Nephron (organoid): ENCODE measurements at regions not wholly inside any gene's neighbourhood (a gene's known extent, or its start where the extent isn't known, plus 50 kb on each side); places are given as distances from the start of the nearest gene placed in this dataset.

Experiments used
- H3K27ac Mint-ChIP-seq, 3 experiments: 2 replicates each; pipeline ENCODE4 v1.8.0; 2020; ENCODE audit warnings: mixed read lengths in 3 of 3, mild to moderate bottlenecking in 2 of 3, moderate library complexity in 1 of 3
- H3K27me3 Mint-ChIP-seq: 2 replicates; pipeline ENCODE4 v1.8.0; 2021; ENCODE audit warnings: low read depth, mild to moderate bottlenecking, moderate library complexity, mixed read lengths
- H3K36me3 Mint-ChIP-seq: 2 replicates; pipeline ENCODE4 v1.8.0; 2020; ENCODE audit warnings: low read depth, mixed read lengths
- H3K4me1 Mint-ChIP-seq: 2 replicates; pipeline ENCODE4 v1.8.0; 2020; ENCODE audit warnings: mixed read lengths
- H3K4me3 Mint-ChIP-seq, 3 experiments: 2 replicates each; pipeline ENCODE4 v1.8.0; 2020; ENCODE audit warnings: mild to moderate bottlenecking in 3 of 3, mixed read lengths in 3 of 3, moderate library complexity in 2 of 3
- H3K9me3 Mint-ChIP-seq: 2 replicates; pipeline ENCODE4 v1.8.0; 2020; ENCODE audit warnings: mixed read lengths
- CTCF ChIP-seq, 3 experiments: fragments of 200-600 bp; sonication (generic); IDR thresholded peaks; one replicate each; pipeline ENCODE4 v1.5.0; 2021; ENCODE audit warnings: antibody characterized with exemption in 3 of 3; ENCODE audit not compliant: unreplicated experiment in 3 of 3

- Mint-ChIP-seq H3K27me3 (no peaks in the 10 kb centered on the region), H3K9me3 (no peaks in the 10 kb centered on the region)
Observed at GRCh38 chr3:181461381-181461780, 250.3 kb upstream of the SOX2 start.

GRCh38 chr3:181459516-181459915 lies 252.2 kb upstream of the SOX2 start:
- H3K4me1 Mint-ChIP-seq = no peaks in the 10 kb centered on the region
- no peaks in the 10 kb centered on the region for H3K27me3 Mint-ChIP-seq
- no peak overlapping the region for H3K27ac Mint-ChIP-seq
- no peaks in the 10 kb centered on the region for H3K36me3 Mint-ChIP-seq
- H3K9me3 Mint-ChIP-seq = no peaks in the 10 kb centered on the region
- no peak overlapping the region for H3K4me3 Mint-ChIP-seq
- no peak for TF ChIP-seq CTCF (IDR thresholded peaks at IDR 0.05; ENCODE audit: unreplicated experiment in 3 of 3)

More at GRCh38 chr3:181461381-181461780, 250.3 kb upstream of the SOX2 start:
- TF ChIP-seq CTCF (IDR thresholded peaks at IDR 0.05; ENCODE audit: unreplicated experiment in 3 of 3) = no peak
- Mint-ChIP-seq H3K36me3 (no peaks in the 10 kb centered on the region), H3K27ac (no peak overlapping the region), H3K4me1 (no peaks in the 10 kb centered on the region), H3K4me3 (no peak overlapping the region)

- no peaks in the 10 kb centered on the region for H3K9me3 Mint-ChIP-seq
- H3K27ac Mint-ChIP-seq = no peak overlapping the region
- no peak for TF ChIP-seq CTCF (IDR thresholded peaks at IDR 0.05; ENCODE audit: unreplicated experiment in 3 of 3)
- H3K27me3 Mint-ChIP-seq = no peaks in the 10 kb centered on the region
- no peaks in the 10 kb centered on the region for H3K4me1 Mint-ChIP-seq
- no peaks in the 10 kb centered on the region for H3K36me3 Mint-ChIP-seq
- no peak overlapping the region for H3K4me3 Mint-ChIP-seq
Observed at GRCh38 chr3:181458857-181459256, 252.9 kb upstream of the SOX2 start.

- no peak overlapping the region for H3K4me3 Mint-ChIP-seq
- H3K9me3 Mint-ChIP-seq = no peaks in the 10 kb centered on the region
- no peaks in the 10 kb centered on the region for H3K4me1 Mint-ChIP-seq
- no peaks in the 10 kb centered on the region for H3K27me3 Mint-ChIP-seq
- H3K36me3 Mint-ChIP-seq = no peaks in the 10 kb centered on the region
- no peak for TF ChIP-seq CTCF (IDR thresholded peaks at IDR 0.05; ENCODE audit: unreplicated experiment in 3 of 3)
- H3K27ac Mint-ChIP-seq = no peak overlapping the region
Observed at GRCh38 chr3:181457756-181458155, 254.0 kb upstream of the SOX2 start.

- H3K9me3 Mint-ChIP-seq = no peaks in the 10 kb centered on the region
- no peak overlapping the region for H3K27ac Mint-ChIP-seq
- TF ChIP-seq CTCF (IDR thresholded peaks at IDR 0.05; ENCODE audit: unreplicated experiment in 3 of 3) = no peak
- no peaks in the 10 kb centered on the region for H3K27me3 Mint-ChIP-seq
- no peaks in the 10 kb centered on the region for H3K36me3 Mint-ChIP-seq
- no peaks in the 10 kb centered on the region for H3K4me1 Mint-ChIP-seq
- no peak overlapping the region for H3K4me3 Mint-ChIP-seq
Observed at GRCh38 chr3:181457190-181457589, 254.5 kb upstream of the SOX2 start.

GRCh38 chr3:181455276-181455675 lies 256.4 kb upstream of the SOX2 start:
- Mint-ChIP-seq H3K36me3 (no peaks in the 10 kb centered on the region), H3K9me3 (no peaks in the 10 kb centered on the region), H3K4me3 (no peak overlapping the region), H3K4me1 (no peaks in the 10 kb centered on the region), H3K27me3 (no peaks in the 10 kb centered on the region), H3K27ac (no peak overlapping the region)
- TF ChIP-seq CTCF (IDR thresholded peaks at IDR 0.05; ENCODE audit: unreplicated experiment in 3 of 3) = no peak
